GM10847 (cell line): ENCODE measurements at regions not wholly inside any gene's neighbourhood (a gene's known extent, or its start where the extent isn't known, plus 50 kb on each side); places are given as distances from the start of the nearest gene placed in this dataset.

Experiments used
- POLR2A ChIP-seq: IDR thresholded peaks from 2 replicates; pipeline ENCODE4 v1.6.1; 2011; ENCODE audit not compliant: insufficient read length; ENCODE audit errors: extremely low read depth

GRCh38 chr14:22485178-22485577, 103.8 kb downstream of the DAD1 start:
- no peak for TF ChIP-seq POLR2A

- TF ChIP-seq POLR2A, result no peak
These were observed 104.4 kb downstream of the DAD1 start for GRCh38 chr14:22484632-22485031.

- no peak for TF ChIP-seq POLR2A
These were observed 105.0 kb downstream of the DAD1 start for GRCh38 chr14:22483863-22484593.

GRCh38 chr14:22482782-22483553, 106.1 kb downstream of the DAD1 start:
- no peak for TF ChIP-seq POLR2A

GRCh38 chr14:22482085-22482694, 106.8 kb downstream of the DAD1 start:
- no peak for TF ChIP-seq POLR2A

- TF ChIP-seq POLR2A, result no peak
These were observed 107.5 kb downstream of the DAD1 start for GRCh38 chr14:22481546-22481945.

- no peak for TF ChIP-seq POLR2A
These were observed 109.1 kb downstream of the DAD1 start for GRCh38 chr14:22479776-22480464.

GRCh38 chr14:22479132-22479531, 109.9 kb downstream of the DAD1 start:
- TF ChIP-seq POLR2A, result no peak

GRCh38 chr14:22478670-22479069, 110.4 kb downstream of the DAD1 start:
- TF ChIP-seq POLR2A, result no peak

GRCh38 chr14:22478247-22478646, 110.8 kb downstream of the DAD1 start:
- no peak for TF ChIP-seq POLR2A

- TF ChIP-seq POLR2A, result no peak
These were observed 111.3 kb downstream of the DAD1 start for GRCh38 chr14:22477569-22478194.

- TF ChIP-seq POLR2A, result no peak
These were observed 112.1 kb downstream of the DAD1 start for GRCh38 chr14:22476887-22477286.

- no peak for TF ChIP-seq POLR2A
These were observed 112.8 kb downstream of the DAD1 start for GRCh38 chr14:22476005-22476751.

GRCh38 chr14:22475381-22475780, 113.6 kb downstream of the DAD1 start:
- no peak for TF ChIP-seq POLR2A
